Stimulated activated CD8-positive, alpha-beta memory T cell treated with anti-CD3 and anti-CD28 coated beads, Interleukin-7, amount 100 ng/mL, for 24 hours (primary cell): ENCODE measurements at regions not wholly inside any gene's neighbourhood (a gene's known extent, or its start where the extent isn't known, plus 50 kb on each side); places are given as distances from the start of the nearest gene placed in this dataset.
"Not testable (repeated sequence)": the region's sequence is repeated elsewhere in the genome, so short reads cannot be mapped to it uniquely, and the experiment has no call there.

Source experiments
- DNase-seq: peaks from one replicate; pipeline ENCODE4 v3.0.0-alpha.2; 2020; ENCODE audit warnings: low read depth

DNA sequence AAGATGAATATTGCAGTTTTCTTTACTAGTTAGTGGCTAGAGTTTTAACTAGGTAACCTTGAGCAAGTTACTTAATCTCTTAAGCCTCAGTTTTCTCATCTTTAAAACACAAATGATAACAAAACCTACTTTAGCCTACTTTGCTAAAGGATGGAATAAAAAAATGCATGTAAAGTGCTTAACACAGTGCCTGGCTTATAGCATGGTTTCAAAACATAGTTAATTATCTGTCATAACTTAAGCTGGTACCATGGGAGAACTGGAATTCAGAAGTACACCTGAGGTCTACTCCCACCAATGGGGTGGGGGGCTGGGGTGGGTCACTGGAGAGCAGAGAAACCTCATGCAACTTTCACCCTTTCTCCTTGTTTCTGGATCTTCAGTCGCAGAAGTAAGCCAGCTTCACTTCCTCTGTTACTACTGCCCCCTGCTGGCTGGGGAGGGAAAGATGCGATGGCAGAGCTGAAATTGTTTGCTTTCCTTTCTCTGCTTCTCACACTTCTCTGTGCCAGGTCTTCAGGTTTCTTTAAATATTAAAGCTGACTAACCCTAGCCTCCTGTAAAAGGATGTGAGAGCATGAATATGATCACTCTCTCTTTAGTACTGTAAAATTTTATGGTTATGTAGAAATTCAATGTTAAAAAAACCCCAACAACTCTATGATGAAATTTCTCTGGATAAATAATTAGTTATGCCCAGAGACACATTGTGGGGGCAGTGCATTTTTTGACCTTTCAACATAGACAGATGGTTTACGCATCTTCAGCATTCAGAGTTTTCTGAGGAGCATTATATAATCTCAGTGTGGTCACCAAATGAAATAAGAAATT lies 324.2 kb downstream of the HLX start:
- DNase-seq, result peak; percentile 48

DNA sequence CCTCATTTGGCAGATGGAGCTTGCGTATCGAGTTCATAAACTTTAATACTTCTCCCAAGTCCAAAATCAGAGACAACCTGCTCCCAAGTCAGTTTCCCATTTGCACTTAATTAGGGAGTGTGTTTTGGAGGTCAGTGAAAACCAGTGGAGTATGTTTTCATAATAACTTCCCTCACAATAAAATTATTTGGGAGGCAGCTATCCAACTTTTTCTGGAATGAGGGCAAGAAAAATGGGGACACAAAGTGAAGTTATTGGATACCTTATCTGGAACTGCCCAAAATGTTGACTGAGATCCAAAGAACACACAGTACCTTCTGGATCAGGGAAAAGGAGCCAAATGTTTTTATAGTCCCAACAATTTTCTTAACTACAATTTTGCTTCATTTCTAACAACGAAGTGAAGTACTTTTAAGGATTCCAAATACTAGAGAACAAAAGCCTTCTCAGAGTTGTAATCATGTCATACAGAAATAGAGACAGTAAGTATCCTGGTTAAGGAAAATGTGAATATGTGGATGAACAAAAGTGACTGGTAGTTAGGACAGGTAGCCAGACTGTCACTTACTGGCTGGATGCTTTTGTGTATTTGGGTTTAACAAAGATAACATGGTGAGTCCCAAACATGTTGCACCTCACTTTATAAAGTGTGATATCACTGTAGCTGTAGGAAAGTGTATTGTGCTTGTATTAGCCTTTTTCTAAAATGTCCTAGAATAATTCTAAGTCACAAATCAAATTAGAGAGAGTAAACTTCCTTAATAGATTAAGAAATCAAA lies 325.0 kb downstream of the HLX start:
- no peak for DNase-seq

DNA sequence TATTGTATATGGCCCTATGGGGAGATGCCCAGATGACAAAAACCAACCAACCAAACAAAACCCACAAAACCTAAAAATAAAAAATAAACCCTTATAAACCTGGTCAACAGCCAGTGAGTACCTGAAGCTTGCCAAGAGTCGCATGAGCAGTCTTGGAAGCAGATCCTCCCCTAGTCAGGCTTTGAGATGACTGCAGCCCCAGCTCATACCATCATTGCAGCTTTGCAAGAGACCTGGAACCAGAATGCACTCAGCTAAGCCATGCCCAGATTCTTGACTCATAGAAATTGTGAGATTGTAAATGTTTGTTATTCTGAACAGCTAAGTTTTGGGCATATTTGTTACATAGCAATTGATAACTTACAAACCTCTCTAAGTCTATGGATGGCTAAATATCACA lies 326.8 kb downstream of the HLX start:
- DNase-seq, result no peak

DNA sequence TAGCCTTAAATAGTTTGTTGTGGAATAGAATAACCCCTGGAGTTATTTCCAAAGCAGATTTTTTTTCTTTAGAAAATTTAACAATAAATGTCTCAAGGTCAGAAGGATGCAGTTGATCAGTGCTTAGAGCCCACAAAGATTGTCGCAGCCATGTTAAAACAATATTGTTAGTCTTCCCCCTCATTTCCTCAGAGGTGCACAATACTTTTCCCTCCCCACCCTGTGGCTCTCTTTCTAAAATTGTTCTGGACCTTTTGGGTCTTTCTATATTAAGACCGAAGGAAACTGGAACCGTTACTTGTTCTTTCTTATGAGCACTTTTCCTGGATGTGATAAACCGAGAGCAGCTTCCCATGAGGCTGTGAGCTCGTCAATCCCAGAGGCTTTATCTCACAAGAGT lies 333.7 kb downstream of the HLX start:
- no peak for DNase-seq

DNA sequence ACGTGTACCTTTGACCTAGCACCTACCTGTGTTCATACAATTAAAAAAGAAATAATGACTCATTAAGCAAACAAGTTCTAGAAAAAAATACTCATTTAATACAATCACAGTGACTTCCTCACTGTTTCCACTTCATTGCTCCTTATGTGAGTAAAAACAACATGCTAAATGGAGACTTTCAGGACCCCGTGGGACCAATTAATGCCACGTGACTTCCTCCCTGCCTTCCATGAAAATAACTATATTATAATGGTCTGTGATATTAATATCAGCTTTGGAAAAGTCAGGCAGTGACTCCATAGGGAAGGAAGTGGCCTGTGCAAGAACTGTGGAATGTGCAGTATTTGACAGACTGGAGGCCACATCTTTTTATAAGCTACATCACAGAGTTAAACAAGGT lies 337.8 kb downstream of the HLX start:
- DNase-seq, result no peak

DNA sequence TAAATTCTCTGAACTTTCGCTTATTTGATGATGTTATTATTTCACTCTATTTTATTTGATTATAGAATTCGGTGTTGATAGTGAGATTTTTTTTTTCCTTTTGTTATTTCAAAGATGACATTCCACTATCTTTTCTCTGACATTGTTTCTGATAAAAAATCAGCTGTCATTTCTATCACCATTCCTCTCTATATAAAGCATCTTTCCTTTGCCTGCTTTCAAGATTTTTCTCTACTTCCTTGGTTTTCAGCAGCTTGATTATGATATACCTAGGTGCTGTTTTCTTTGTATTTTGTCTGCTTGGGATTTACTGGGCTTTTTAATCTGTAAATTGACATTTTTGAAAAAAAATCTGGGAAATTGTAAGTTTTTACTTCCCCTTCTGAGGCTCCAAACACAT lies 344.0 kb downstream of the HLX start:
- DNase-seq, result no peak

DNA sequence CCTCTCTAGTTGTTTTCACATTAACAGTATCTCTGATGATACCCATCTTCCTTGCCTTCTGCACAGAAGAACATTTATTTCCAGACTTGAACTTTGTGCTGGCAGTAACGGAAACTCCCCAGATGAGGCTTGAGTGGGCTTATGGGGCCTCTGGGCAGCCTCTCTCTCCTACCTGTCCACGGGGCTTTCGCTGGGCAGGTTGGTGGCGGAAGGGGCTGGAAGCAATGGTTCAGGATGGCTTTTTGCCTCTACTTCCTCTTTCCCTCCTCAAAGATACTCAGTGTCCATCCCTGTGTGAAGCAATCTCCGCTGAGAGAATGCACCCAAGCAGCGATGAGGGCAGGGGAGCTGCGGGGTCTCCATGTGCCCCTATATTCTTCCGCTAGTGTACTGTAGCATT lies 348.2 kb downstream of the HLX start:
- no peak for DNase-seq

DNA sequence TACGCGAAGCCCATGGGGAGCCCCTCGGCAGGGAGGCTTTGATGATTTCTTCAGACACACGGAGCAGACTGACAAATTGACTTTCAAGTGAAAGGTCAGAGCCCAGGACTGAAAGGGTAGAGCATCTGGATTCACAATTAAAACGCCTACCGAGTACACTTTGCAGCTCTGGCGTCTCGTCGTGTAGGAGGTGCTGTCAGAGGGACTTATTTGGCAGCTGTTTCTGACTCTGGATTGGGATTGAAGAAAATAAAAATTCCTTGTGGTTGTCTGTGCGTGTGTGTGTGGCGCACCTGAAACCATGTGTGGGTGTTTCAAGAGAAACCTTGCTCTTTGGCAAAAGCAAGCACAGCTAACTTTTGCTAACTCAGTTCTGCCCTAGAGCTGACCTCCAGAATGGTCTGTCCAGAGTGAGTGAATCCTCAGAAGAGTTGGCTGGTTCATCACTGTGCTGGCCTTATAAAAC lies 348.7 kb downstream of the HLX start:
- DNase-seq, result no peak

DNA sequence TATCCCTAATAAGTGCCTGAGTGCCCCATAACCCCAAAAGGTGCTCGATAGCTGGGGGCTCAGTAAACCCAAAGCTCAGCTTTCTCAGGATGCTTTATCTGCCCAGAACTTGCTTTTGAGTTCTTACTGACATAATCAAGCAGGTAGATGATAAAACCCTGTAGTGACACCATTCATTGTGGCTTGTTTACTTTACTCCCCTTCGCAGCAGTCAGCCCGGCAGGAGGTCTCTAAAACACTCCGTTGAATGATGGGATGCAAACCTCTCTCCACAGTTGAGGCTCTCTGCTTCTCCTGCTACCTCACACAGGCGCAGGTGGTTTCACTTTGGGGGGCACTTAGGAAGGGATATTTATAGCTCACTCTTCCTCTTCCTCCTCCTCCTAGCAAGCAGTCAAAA lies 349.4 kb downstream of the HLX start:
- DNase-seq, result no peak

DNA sequence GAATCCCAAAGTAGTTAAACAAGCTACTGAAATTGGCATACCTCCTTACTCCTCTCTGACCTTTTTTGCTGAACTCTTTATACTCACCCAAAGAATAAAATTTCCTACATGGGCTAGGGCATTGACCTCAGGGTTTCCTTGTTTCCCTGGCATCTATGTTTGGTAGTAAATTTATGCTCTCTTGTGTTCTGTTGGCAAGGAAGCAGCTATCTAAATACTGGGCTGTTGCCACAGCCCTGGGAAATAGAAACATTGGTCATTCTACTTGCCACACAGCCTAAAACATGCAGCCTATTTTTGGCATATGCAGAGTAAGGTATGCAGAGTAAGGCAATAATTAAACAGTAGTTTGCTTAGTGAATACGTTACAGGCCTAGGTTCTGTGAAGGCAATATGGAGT lies 351.4 kb downstream of the HLX start:
- DNase-seq, result no peak

DNA sequence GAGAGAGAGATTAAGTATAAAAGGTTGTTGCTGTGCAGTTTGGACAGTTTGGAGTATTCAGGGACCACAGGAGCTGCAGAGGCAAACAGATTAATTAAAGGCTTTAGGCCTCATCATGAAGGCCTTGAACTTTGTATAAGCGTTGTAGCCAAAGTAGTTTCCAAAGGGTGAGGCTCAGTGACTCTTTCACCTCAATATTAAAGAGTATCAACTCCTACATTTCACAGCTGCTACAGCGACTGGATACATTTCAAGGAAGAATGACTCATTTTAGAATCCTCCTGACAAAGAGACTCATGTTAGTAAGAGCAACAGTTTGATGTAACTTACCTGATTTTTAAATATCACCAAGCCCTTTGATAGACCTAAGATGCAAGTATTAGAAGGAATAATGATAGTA lies 355.5 kb downstream of the HLX start:
- DNase-seq, result no peak

DNA sequence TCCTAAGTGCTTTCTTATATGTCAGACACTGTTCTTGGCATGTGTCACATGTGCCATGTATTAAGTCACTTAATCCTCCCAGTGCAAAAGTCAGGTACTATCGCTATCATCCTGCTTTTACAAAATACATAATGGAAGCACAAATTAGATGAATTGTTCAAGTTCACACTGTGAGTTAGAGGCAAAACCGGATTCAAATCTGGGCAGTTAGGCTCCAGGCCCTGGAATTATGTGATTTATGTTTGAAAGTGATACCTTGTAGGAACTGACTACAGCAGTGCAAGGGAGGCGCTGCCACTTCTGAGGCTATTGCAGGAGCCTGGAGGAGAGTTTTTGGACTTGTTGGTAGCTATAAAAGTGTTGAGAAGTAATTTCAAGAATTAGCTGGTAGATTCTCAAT lies 358.3 kb downstream of the HLX start:
- DNase-seq, result no peak

DNA sequence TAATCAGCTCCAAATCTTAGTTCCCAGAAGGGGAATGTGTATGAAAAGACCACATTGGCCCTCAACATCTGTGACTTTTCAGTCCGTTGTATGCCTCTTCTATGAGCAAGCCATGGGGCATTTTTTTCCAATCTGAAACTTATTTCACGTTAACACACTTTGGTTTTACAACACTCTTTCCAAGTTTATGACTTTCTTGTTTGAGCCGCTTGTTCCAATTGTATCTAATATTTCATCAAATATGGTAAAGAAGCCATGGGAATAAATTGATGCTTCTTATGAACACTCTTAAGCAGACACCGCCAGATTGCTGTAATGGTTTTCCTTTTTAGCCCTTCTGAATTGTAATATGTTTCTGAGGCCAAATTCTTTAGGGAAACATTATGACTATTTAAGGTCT lies 359.9 kb downstream of the HLX start:
- no peak for DNase-seq

DNA sequence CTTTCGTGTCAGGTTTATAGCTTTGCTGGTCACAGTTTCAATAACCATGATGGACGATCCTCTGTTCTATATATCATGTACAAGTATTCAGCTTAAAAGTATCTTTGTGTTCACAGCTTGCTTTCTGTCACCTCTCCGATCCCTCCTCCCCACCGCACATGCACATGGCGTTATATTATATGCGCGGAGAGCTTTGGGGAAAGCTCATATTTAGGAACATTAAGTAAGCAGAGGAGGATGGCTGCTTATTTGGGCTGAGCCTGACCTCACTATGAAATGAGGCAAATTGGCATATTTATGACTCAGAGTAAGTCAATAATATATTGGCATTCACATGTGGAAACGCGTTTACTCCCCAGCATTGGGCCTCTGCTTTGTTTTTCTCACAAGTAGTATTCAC lies 360.5 kb downstream of the HLX start:
- DNase-seq, result no peak

DNA sequence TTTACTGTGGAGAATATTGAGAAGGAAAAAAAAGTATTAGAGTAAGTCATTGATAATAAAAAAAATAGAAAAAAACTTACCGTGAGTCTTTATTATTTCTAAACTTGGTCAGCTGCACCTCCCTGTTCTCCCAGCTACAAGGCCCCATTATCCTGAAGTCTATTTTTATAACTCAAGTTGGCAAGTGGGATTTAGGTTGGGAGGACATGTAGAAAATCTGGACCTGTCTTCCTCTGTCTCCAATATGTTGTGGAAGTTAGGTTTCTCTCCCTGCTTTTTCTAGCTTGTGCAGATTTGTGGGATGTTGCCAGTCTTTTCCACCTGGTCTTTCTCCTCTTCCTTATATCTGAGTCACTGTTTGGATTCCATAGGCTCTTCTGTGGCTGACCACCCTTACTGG lies 361.4 kb downstream of the HLX start:
- DNase-seq, result no peak

DNA sequence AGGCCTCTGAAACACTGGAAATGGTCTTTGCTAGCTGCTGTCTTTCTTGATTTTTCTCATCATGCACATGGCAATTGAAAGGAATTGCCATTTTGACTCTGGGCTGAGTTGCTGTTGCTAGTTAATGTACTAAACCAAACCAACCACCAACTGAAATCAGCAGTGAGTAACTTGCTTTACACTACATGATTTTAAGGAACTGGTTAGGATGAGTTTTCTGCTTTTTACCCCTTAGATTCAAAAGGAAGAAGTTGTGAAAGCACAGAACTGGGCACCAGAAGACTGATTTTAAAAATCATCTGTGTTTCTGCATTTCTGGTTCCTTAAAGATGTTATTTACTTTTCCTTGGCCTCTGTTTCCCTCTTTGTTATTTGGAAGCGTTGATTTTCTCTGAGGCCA lies 361.9 kb downstream of the HLX start:
- DNase-seq, result no peak

DNA sequence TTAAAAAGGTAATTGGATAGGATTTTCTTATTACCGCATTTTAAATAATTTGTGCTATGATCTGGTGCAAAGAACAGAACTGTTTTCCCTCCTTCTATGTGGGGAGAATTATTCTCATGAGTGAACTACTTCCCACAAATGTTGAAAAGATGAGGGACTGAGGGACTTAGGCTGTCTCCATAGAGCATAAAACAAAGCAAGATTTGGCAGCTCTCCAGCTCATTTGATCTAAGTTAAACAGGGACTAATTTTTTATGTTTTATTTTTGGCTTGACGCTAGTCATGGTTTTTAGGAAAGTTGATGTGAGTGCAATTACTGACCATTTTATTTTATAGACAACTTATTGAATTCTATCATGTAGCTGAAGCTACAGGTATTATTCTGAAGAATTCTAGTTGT lies 362.3 kb downstream of the HLX start:
- no peak for DNase-seq

DNA sequence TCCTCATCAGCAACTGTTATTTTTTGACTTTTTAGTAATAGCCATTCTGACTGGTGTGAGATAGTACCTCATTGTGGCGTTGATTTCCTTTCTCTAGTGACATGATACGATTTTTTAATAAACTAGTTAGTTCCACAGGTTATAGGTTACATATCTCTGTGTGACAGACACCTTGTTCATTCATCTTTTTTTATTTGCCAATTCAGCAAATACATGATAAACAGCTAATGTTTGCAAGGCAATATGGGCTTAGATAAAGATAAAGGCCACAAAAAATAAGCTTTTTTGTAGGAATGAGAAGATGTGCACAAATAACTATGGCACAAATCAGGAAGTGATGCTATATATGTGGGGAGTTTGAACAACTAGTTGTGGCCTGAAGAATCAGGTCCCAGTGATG lies 366.8 kb downstream of the HLX start:
- DNase-seq, result no peak

DNA sequence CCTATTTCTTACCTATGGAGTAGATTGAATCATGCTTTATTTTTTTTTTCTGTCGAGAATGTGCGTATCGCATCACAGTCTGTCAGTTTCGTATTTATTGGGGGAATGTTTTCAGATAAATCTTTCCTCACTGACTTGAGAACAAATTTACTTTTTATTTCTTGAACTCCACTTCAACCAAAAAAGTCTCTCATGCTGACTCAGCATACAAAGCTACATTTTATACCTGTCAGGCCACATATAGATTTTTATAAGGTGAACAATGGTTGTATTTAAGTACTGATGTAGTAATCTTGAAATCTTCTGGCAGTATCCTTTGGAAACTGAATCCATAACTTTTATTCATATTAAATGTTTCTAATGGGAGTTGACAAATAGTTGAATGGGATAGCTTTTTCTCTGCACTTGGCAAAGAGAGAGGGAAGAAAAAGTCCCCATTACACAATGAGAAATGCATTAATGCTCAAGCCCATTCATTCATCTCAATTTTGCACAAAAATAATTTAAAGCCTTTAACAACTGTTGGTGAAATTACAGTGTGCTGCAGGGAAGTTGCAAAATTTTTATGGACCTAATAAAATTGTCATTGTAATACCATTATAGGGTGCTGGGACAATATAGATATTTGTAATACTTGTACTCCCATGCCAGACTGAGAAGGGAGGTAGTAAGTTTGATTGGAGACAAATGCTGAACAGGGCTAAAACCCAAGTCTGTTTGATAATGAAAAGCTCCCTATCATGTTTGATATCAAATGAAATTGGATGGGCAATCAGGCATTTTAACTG lies 367.6 kb downstream of the HLX start:
- no peak for DNase-seq

DNA sequence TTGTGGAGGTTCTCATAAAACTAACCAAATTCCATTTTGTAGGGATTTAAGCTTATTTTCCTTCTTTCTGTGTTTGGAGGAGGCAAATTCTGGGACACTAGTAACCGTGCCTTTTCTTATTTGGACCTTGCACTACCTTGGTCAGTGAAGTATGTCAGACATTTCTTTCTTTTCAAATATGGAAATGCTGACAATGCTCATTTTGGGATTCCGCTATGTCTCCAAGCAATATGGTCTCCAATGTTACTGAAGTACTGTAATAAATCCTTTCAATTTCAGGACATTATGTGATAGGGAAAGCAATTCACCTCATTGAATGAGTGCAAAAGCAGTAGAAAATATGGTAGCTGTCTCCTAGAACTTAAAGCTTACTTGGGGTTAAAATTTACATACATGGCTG lies 372.3 kb downstream of the HLX start:
- no peak for DNase-seq

DNA sequence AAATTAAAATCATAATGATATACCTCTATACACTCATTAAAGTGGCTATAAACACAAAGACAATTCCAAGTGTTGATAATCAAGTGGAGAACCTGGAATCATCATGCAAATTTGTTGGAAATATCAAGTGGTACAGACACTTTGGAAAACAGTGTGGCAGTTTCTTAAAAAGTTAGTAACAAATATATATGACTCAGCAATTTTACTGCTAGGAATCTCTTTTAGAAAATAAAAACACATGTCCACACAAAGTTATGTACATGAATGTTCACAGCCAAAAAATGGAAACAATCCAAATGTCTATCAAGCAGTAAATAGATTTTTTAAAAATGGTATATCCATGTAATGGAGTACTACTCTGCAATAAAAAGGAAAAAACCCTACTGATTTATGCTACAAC lies 375.6 kb downstream of the HLX start:
- no peak for DNase-seq

DNA sequence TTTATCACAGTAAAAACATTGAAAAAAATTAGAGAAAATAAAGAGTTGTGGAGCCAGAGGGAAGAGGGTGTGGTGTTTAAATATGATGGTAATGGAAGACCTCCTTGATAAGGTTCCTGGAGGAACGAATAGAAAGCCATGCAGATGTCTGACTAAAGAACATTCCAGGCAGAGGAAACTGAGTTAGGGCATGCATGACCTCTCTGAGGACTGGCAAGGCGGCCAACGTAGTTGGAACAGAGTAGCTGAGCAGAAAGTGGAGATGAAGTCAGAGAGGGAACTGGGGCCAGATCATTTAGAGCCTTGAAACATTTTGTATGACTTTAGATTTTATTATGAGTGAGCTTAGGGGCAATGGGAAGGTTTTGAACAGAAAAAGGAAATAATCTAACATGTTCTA lies 377.5 kb downstream of the HLX start:
- no peak for DNase-seq

DNA sequence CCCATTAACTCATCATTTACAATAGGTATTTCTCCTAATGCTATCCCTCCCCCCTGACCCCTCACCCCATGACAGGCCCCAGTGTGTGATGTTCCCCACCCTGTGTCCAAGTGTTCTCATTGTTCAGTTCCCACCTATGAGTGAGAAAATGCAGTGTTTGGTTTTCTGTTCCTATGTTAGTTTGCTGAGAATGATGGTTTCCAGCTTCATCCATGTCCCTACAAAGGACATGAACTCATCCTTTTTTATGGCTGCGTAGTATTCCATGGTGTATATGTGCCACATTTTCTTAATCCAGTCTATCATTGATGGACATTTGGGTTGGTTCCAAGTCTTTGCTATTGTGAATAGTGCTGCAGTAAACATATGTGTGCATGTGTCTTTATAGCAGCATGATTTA lies 378.3 kb downstream of the HLX start:
- DNase-seq, result not testable (repeated sequence)
